ENCODE measurements at regions not wholly inside any gene's neighbourhood (a gene's known extent, or its start where the extent isn't known, plus 50 kb on each side); places are given as distances from the start of the nearest gene placed in this dataset.

GRCh38 chr11:134482865-134483264, 70.8 kb upstream of the B3GAT1 start:
- no peaks in the 10 kb centered on the region; the same call in none of the 2 replicates for H3K27me3 ChIP-seq (replicated peaks; ENCODE audit: control insufficient read depth, insufficient read depth, low read length)
- H3K36me3 ChIP-seq (ENCODE audit: control insufficient read depth, insufficient read depth, low read length): no peaks in the 10 kb centered on the region
- H3K4me3 ChIP-seq (replicated peaks; ENCODE audit: low read depth, low read length): no peak overlapping the region
- no peak for TF ChIP-seq CTCF (IDR thresholded peaks at IDR 0.05; ENCODE audit: insufficient read depth, low read length, poor library complexity, severe bottlenecking)
- no peak for DNase-seq (ENCODE audit: extremely low read depth, insufficient read length)

DNA sequence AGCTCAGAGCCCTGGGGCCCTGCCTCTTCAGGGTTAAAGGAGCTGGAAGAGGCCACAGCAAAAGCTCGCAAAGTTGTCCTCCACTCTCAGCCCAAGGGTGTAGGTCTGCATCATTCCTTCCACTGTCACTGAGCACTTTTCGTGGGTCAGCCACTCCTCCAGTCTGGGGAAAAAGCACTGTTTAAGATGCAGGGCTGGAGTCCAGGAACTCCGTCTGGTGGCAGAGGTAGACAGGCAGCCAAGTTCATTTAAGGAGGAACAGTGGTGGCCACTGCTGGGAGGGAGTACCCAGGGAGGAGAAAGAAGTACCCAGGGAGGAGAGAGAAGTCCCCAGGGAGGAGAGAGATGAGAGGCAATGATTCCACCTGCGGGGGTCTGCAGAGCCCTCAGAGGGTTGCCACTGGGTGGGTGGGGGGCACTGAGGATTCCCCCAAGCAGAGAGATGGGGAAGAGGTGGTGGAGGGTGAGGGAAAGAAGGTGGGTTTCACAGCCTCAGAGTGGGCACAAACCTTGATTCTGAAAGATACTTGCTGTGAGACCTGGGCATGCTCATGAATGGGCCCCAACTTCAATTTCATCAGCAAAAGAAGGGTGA, 70.0 kb upstream of the B3GAT1 start:
- no peak for TF ChIP-seq CTCF (IDR thresholded peaks at IDR 0.05; ENCODE audit: insufficient read depth, low read length, poor library complexity, severe bottlenecking)
- no peaks in the 10 kb centered on the region; the same call in none of the 2 replicates for H3K27me3 ChIP-seq (replicated peaks; ENCODE audit: control insufficient read depth, insufficient read depth, low read length)
- no peak for DNase-seq (ENCODE audit: extremely low read depth, insufficient read length)
- H3K36me3 ChIP-seq (ENCODE audit: control insufficient read depth, insufficient read depth, low read length): no peaks in the 10 kb centered on the region
- no peak overlapping the region for H3K4me3 ChIP-seq (replicated peaks; ENCODE audit: low read depth, low read length)

DNA sequence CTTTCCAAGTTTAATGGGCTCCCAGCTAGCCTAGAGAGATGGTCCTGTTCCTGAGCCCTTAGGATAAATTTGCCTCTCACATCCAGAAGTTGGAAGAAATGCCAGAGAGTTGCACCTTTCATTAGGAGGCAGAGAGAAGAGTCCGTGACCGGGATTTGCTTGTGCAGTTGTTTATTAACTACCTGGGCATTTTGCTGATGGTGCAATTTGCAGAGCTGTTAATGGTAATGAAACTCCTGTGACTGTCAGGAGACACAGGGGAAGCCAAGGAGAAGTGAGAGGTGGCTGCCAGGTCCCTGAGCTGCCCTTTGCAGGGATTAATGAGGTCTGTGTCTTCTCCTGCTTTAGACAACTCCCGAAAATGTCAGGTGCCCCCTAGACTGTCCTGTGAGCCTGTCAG, 69.1 kb upstream of the B3GAT1 start:
- H3K4me3 ChIP-seq (replicated peaks; ENCODE audit: low read depth, low read length): no peak overlapping the region
- no peaks in the 10 kb centered on the region for H3K36me3 ChIP-seq (ENCODE audit: control insufficient read depth, insufficient read depth, low read length)
- no peaks in the 10 kb centered on the region; the same call in none of the 2 replicates for H3K27me3 ChIP-seq (replicated peaks; ENCODE audit: control insufficient read depth, insufficient read depth, low read length)
- no peak for TF ChIP-seq CTCF (IDR thresholded peaks at IDR 0.05; ENCODE audit: insufficient read depth, low read length, poor library complexity, severe bottlenecking)
- no peak for DNase-seq (ENCODE audit: extremely low read depth, insufficient read length)

DNA sequence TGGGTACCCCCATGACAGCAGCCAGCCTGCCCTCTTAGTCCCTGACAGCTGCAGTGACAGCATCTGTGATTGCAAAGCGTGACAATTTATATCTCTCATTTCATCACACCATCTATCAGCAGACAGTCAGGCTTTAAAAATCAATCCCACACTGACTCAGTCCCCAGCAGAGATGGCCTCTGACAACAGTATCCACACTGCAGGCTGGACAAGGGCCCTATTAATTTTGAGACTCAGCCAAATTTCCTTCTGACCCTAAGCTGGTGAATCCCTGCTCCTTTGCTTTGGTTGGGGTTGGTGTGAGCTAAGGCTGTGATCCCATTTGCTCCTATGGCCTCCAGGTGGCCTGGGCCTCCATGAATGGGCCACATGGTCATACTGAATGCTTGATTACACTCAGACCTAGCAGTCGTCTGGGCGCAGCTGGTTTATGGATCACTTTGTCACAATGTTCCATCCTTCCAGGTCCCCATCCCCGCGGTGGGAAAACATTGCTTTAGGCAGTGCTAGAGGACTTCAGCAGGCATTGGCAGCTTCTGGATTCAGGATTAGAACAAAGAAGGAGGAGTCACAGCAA, 68.2 kb upstream of the B3GAT1 start:
- no peaks in the 10 kb centered on the region; the same call in none of the 2 replicates for H3K27me3 ChIP-seq (replicated peaks; ENCODE audit: control insufficient read depth, insufficient read depth, low read length)
- no peaks in the 10 kb centered on the region for H3K36me3 ChIP-seq (ENCODE audit: control insufficient read depth, insufficient read depth, low read length)
- no peak for DNase-seq (ENCODE audit: extremely low read depth, insufficient read length)
- TF ChIP-seq CTCF (IDR thresholded peaks at IDR 0.05; ENCODE audit: insufficient read depth, low read length, poor library complexity, severe bottlenecking): no peak
- H3K4me3 ChIP-seq (replicated peaks; ENCODE audit: low read depth, low read length): no peak overlapping the region

- Histone ChIP-seq H3K4me3 (replicated peaks; ENCODE audit: low read depth, low read length) (no peak overlapping the region), H3K27me3 (replicated peaks; ENCODE audit: control insufficient read depth, insufficient read depth, low read length) (no peaks in the 10 kb centered on the region; the same call in none of the 2 replicates), H3K36me3 (ENCODE audit: control insufficient read depth, insufficient read depth, low read length) (no peaks in the 10 kb centered on the region)
- no peak for DNase-seq (ENCODE audit: extremely low read depth, insufficient read length)
- no peak for TF ChIP-seq CTCF (IDR thresholded peaks at IDR 0.05; ENCODE audit: insufficient read depth, low read length, poor library complexity, severe bottlenecking)
These were observed 67.4 kb upstream of the B3GAT1 start for GRCh38 chr11:134479206-134480135.
